NB4 (cell line): ENCODE measurements at regions not wholly inside any gene's neighbourhood (a gene's known extent, or its start where the extent isn't known, plus 50 kb on each side); places are given as distances from the start of the nearest gene placed in this dataset.
"Not testable (repeated sequence)": the region's sequence is repeated elsewhere in the genome, so short reads cannot be mapped to it uniquely, and the experiment has no call there.

Source experiments
- CTCF ChIP-seq: IDR thresholded peaks from one replicate; pipeline ENCODE4 v1.5.1; 2012; ENCODE audit warnings: low read depth, low read length
- POLR2A ChIP-seq: IDR thresholded peaks from 2 replicates; pipeline ENCODE4 v1.6.1; 2011; ENCODE audit warnings: mild to moderate bottlenecking; ENCODE audit not compliant: insufficient read length; ENCODE audit errors: extremely low read depth

DNA sequence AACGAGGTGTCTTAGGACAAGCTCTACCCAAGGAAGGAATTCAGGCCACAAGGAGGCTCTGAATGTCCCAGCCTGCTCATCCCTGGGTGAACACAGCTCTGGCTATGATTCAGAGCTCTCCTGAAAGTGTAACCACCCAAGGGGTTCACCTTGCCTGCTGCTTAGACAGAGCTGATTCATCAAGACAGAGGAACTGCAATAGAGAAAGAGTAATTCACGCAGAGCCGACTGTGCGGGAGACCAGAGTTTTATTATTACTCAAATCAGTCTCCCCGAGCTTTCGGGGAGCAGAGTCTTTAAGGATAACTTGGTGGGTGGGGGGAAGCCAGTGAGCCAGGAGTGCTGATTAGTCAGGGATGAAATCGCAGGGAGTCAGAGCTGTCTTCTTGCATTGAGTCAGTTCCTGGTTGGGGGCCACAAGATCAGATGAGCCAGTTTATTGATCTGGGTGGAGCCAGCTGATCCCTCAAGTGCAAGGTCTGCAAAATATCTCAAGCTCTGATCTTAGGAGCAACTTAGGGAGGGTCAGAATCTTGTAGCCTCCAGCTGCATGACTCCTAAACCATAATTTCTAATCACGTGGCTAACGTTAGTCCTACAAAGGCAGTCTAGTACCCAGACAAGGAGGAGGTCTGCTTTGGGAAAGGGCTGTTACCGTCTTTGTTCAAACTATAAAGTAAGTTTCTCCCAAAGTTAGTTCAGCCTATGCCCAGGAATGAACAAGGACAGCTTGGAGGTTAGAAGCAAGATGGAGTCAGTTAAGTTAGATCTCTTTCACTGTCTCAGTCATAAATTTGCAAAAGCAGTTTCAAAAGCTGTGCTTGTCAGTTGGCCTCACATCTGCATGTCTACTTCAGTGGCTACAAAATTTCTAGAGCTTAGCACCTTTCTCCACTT is 123.4 kb upstream of the DAPK1 start:
- not testable (repeated sequence) for TF ChIP-seq CTCF, POLR2A
